B cell (primary cell): ENCODE measurements at regions not wholly inside any gene's neighbourhood (a gene's known extent, or its start where the extent isn't known, plus 50 kb on each side); places are given as distances from the start of the nearest gene placed in this dataset.

Experiments
- ATAC-seq: fragments of 200-7000 bp; cut with Tn5 transposase; one replicate; pipeline ENCODE4 v1.10.0; 2021; ENCODE audit warnings: low read depth, mild to moderate bottlenecking, moderate number of reproducible peaks, moderate library complexity
- CTCF ChIA-PET: fragments of 350-600 bp; sonication (Branson Sonifier 250); formaldehyde crosslinking; loops from one replicate; lab custom pipeline; 2021; ENCODE audit warnings: antibody characterized with exemption, inconsistent platforms; lab: Charles Lee
- POLR2A ChIA-PET: fragments of 350-600 bp; sonication (Branson Sonifier 250); formaldehyde crosslinking; loops from one replicate; lab custom pipeline; 2021; ENCODE audit warnings: antibody characterized with exemption; lab: Charles Lee
- DNase-seq: peaks from one replicate; pipeline ENCODE4 v3.0.0; 2013
- H2AFZ ChIP-seq: 2 replicates; pipeline ENCODE4 v1.6.1; 2012; ENCODE audit warnings: mild to moderate bottlenecking, low read depth, low read length; ENCODE audit not compliant: insufficient read depth, poor library complexity, severe bottlenecking
- H3K27ac ChIP-seq, 2 donors: 1 replicate in 1 of 2; 2 replicates in 1 of 2; pipeline ENCODE4 v1.5.1; 2012 to 2013; ENCODE audit warnings: low read length in 2 of 2, mild to moderate bottlenecking in 2 of 2, moderate library complexity in 1 of 2
- H3K27me3 ChIP-seq, 4 experiments: fragments of 200-600 bp in 1 of 4; sonication (generic) in 1 of 4; replicated peaks in 1 of 4; 1 replicate in 2 of 4; 2 replicates in 2 of 4; pipeline versions ENCODE4 v1.6.1 to v1.7.0; 2013 to 2016; ENCODE audit warnings: low read length in 3 of 4, mild to moderate bottlenecking in 2 of 4, mixed read lengths in 1 of 4, moderate library complexity in 1 of 4; ENCODE audit not compliant: insufficient read depth in 4 of 4, control insufficient read depth in 3 of 4; ENCODE audit errors: control extremely low read depth in 1 of 4
- H3K36me3 ChIP-seq, 2 experiments: replicated peaks in 1 of 2; 1 replicate in 1 of 2; 2 replicates in 1 of 2; pipeline versions ENCODE4 v1.6.1 to v1.7.1; 2013; ENCODE audit warnings: low read length in 1 of 2; ENCODE audit not compliant: insufficient read depth in 2 of 2, control insufficient read depth in 1 of 2; ENCODE audit errors: control extremely low read depth in 1 of 2, extremely low read depth in 1 of 2
- H3K4me1 ChIP-seq, 2 donors: fragments of 200-600 bp in 1 of 2; sonication (generic) in 1 of 2; 1 replicate in 1 of 2; 2 replicates in 1 of 2; pipeline versions ENCODE4 v1.5.1 to v1.6.1; 2013 to 2017; ENCODE audit warnings: low read length in 2 of 2; ENCODE audit not compliant: control insufficient read depth in 2 of 2, insufficient read depth in 2 of 2
- H3K4me2 ChIP-seq: replicated peaks from 2 replicates; pipeline ENCODE3; 2012; ENCODE audit warnings: mild to moderate bottlenecking, low read depth, low read length; ENCODE audit not compliant: poor library complexity, severe bottlenecking
- H3K4me3 ChIP-seq, 5 experiments: fragments of 200-600 bp in 1 of 5; sonication (generic) in 1 of 5; 1 replicate in 3 of 5; 2 replicates in 2 of 5; pipeline versions ENCODE4 v1.5.1 to v1.7.0; 2011 to 2016; ENCODE audit warnings: low read length in 4 of 5, mild to moderate bottlenecking in 4 of 5, low read depth in 2 of 5, control low read depth in 1 of 5, moderate library complexity in 1 of 5; ENCODE audit not compliant: insufficient read depth in 1 of 5; ENCODE audit errors: control extremely low read depth in 1 of 5, extremely low read depth in 1 of 5
- H3K79me2 ChIP-seq: fragments of 200-600 bp; sonication (generic); one replicate; pipeline ENCODE4 v1.6.0; 2016; ENCODE audit warnings: low read length; ENCODE audit not compliant: control insufficient read depth, insufficient read depth
- H3K9ac ChIP-seq: fragments of 200-600 bp; sonication (generic); 2 replicates; pipeline ENCODE4 v1.6.1; 2017; ENCODE audit warnings: mild to moderate bottlenecking, low read length, moderate library complexity
- H3K9me3 ChIP-seq, 3 donors: one replicate each; pipeline versions ENCODE4 v1.6.1 to v1.7.1; 2013; ENCODE audit warnings: low read length in 2 of 3; ENCODE audit not compliant: control insufficient read depth in 2 of 3, insufficient read depth in 1 of 3; ENCODE audit errors: control extremely low read depth in 1 of 3
- H4K20me1 ChIP-seq: 2 replicates; pipeline ENCODE4 v1.6.0; 2012; ENCODE audit warnings: mild to moderate bottlenecking, low read length; ENCODE audit not compliant: insufficient read depth, control insufficient read depth, poor library complexity, severe bottlenecking
- H3K27ac Mint-ChIP-seq: one replicate; pipeline ENCODE4 v1.8.0; 2021; ENCODE audit warnings: mixed read lengths
- H3K27me3 Mint-ChIP-seq: one replicate; pipeline ENCODE4 v1.8.0; 2021; ENCODE audit warnings: mixed read lengths
- H3K4me1 Mint-ChIP-seq: one replicate; pipeline ENCODE4 v1.8.0; 2021; ENCODE audit warnings: mixed read lengths
- H3K4me3 Mint-ChIP-seq: one replicate; pipeline ENCODE4 v1.8.0; 2021; ENCODE audit warnings: mixed read lengths
- H3K9me3 Mint-ChIP-seq: one replicate; pipeline ENCODE4 v1.8.0; 2022; ENCODE audit warnings: mixed read lengths; ENCODE audit not compliant: insufficient read depth
- EZH2 ChIP-seq: IDR thresholded peaks from 2 replicates; pipeline ENCODE4 v1.6.1; 2012; ENCODE audit warnings: borderline replicate concordance, low read depth, mild to moderate bottlenecking, moderate library complexity, low read length; ENCODE audit not compliant: insufficient read depth, poor library complexity, severe bottlenecking
- WGBS: methylation state at CpG from one replicate; pipeline ENCODE4 v1.1.5; 2013; ENCODE audit warnings: missing lambda C conversion rate; ENCODE audit not compliant: insufficient coverage; 5-methylcytosine and 5-hydroxymethylcytosine counted together
- intact Hi-C: fragments of 100-400 bp; cut with micrococcal nuclease; formaldehyde crosslinking; loops from one replicate; pipeline ENCODE4 v1.10.0; 2022
- TF ChIP-seq, protein P1 (sequence below): fragments of 200-600 bp; IDR thresholded peaks from one replicate; pipeline ENCODE4 v1.8.0; 2022; ENCODE audit warnings: antibody characterized with exemption, mild to moderate bottlenecking

GRCh38 chr6:19552588-19552987 is 284.6 kb upstream of the ID4 start:
- TF ChIP-seq EZH2, result no peak
- TF ChIP-seq, protein P1, sequence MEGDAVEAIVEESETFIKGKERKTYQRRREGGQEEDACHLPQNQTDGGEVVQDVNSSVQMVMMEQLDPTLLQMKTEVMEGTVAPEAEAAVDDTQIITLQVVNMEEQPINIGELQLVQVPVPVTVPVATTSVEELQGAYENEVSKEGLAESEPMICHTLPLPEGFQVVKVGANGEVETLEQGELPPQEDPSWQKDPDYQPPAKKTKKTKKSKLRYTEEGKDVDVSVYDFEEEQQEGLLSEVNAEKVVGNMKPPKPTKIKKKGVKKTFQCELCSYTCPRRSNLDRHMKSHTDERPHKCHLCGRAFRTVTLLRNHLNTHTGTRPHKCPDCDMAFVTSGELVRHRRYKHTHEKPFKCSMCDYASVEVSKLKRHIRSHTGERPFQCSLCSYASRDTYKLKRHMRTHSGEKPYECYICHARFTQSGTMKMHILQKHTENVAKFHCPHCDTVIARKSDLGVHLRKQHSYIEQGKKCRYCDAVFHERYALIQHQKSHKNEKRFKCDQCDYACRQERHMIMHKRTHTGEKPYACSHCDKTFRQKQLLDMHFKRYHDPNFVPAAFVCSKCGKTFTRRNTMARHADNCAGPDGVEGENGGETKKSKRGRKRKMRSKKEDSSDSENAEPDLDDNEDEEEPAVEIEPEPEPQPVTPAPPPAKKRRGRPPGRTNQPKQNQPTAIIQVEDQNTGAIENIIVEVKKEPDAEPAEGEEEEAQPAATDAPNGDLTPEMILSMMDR, result no peak
- no peaks in the 10 kb centered on the region for H4K20me1 ChIP-seq
- no peaks in the 10 kb centered on the region for H3K79me2 ChIP-seq
- no peak overlapping the region for H3K9ac ChIP-seq
- H3K27ac Mint-ChIP-seq, result no peak overlapping the region
- DNase-seq, result no peak
- no peaks in the 10 kb centered on the region for H3K36me3 ChIP-seq
- H3K27me3 ChIP-seq, result no peaks in the 10 kb centered on the region
- no peak overlapping the region for H3K4me3 Mint-ChIP-seq
- no peaks in the 10 kb centered on the region for H3K4me1 ChIP-seq
- H3K27me3 Mint-ChIP-seq, result no peaks in the 10 kb centered on the region
- peaks cover 0 to 6% (median 0%) of the 10 kb centered on the region in 3 donors for H3K9me3 ChIP-seq
- ChIA-PET POLR2A (no interaction called here), CTCF (no interaction called here)
- H3K4me2 ChIP-seq, result no peak overlapping the region
- H3K27ac ChIP-seq, result no peak overlapping the region
- H3K4me3 ChIP-seq, result no peak overlapping the region
- H3K9me3 Mint-ChIP-seq, result no peaks in the 10 kb centered on the region
- WGBS, result no CpG with 5 or more reads among the region's 2 CpGs
- no peak overlapping the region for H2AFZ ChIP-seq
- intact Hi-C loops, result no loop called here
- ATAC-seq, result no peak
- H3K4me1 Mint-ChIP-seq, result no peaks in the 10 kb centered on the region

- no peaks in the 10 kb centered on the region for H3K27me3 Mint-ChIP-seq
- H3K9me3 Mint-ChIP-seq, result peaks cover 2% of the 10 kb centered on the region
- Histone ChIP-seq H3K4me3 (no peak overlapping the region), H3K27ac (no peak overlapping the region), H3K4me1 (no peaks in the 10 kb centered on the region), H3K9me3 (peaks cover 0 to 9% (median 0%) of the 10 kb centered on the region in 3 donors), H3K36me3 (no peaks in the 10 kb centered on the region), H3K27me3 (no peaks in the 10 kb centered on the region), H4K20me1 (no peaks in the 10 kb centered on the region), H3K4me2 (no peak overlapping the region), H2AFZ (no peak overlapping the region), H3K79me2 (no peaks in the 10 kb centered on the region), H3K9ac (no peak overlapping the region)
- ChIA-PET POLR2A (no interaction called here), CTCF (no interaction called here)
- no peak for TF ChIP-seq EZH2
- TF ChIP-seq, protein P1, result no peak
- no peak overlapping the region for H3K27ac Mint-ChIP-seq
- ATAC-seq (no peak), DNase-seq (no peak)
- intact Hi-C loops, result no loop called here
- WGBS, result 97% methylated on average over 8 of the region's 9 CpGs
- no peaks in the 10 kb centered on the region for H3K4me1 Mint-ChIP-seq
- no peak overlapping the region for H3K4me3 Mint-ChIP-seq
Measured at GRCh38 chr6:19554356-19555225, 282.6 kb upstream of the ID4 start.
